HG03159 (cell line): ENCODE measurements at regions not wholly inside any gene's neighbourhood (a gene's known extent, or its start where the extent isn't known, plus 50 kb on each side); places are given as distances from the start of the nearest gene placed in this dataset.

Experiments used
- ATAC-seq: cut with Tn5 transposase; IDR thresholded peaks from one replicate; pipeline ENCODE4 v1.9.1; 2021; ENCODE audit warnings: mild to moderate bottlenecking, moderate library complexity; ENCODE audit not compliant: unreplicated experiment

DNA sequence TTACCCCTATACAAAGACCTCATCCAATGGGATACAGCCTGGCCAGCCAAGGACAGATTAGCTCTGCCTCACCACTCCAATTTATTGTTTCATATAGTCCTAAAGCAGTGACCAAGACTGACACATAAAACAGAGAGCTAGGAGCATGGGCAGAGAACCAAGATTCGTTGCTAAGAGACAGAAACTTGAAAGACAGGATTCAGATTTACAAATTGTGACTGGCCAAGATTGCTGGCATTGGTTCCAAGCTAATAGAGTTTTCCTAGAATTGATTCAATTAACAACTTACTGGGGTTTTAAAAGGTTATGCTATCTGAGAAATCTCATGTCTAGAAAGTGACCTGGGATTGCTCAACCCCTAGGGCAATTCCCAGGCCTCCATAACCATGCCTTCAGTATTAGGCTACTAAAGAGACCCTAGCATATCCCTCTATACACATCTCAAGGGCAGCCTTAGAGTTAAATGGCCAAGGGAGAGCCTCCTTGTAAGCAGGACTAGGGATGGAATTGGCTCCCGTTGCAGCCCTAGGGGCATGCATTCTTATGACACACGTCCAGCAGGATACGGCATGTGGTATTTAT, 75.6 kb downstream of the ICOS start:
- ATAC-seq: no peak

- ATAC-seq: no peak
Measured at GRCh38 chr2:204015118-204015843, 78.7 kb downstream of the ICOS start.

DNA sequence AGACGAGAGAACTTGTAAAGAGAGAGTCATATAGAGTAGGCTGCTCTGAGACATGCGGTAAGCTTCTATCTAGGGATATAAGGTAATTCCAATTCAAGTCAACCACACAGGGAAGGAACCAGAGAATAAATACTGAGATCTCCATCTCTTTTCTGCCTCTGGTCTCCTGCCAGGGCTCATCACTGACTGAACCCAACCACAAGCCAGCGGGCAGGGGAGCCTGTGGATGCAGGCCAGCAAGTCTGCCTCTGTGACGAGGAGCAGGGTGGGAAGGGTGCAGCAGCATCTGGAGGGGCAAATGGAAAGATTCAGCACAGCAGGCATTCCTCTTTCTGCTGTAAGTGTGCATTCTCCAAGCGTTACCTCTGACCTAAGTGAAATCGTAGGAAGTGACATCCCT, 82.2 kb downstream of the ICOS start:
- ATAC-seq: no peak

DNA sequence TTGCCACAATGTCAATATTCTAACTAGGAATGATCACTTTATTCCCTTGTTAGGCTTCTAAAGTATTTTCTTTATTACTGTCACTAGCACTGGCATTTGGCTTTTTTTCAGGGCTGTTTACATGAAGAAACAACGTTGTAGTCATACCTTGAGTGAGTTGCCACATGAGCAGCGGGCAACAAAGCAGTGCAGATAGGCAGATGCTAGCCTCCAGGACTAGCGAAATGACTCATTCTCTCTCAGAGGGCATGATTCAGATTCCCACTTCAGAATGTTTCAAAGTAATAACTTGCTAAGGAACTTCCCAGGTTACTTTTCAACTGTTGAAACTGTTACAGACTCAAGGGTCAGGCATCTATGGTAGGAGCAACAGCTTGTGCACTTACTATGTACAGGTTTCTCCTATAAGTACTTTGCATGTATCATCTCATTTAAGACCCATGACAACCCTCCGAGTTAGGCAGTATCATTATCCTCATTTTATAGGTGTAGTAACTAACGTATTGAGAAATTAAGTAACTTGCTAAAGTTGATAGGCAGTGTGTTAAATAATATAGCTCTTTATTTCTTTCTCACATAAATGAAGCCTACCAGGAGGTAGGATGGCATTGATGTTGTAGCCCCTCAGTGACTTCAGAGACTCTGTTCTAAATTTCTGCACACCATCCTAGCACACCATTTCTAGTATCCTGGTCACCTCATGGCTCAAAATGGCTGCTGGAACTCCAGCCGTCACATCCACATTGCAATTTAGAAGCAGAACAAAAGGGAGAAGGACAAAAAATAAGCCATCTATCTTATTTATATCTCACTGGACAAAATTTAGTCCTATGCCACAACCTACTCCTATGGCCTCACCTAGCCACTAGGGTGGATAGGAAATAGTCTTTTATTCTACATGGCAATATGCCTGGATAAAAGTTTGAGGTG, 83.3 kb downstream of the ICOS start:
- no peak for ATAC-seq

- ATAC-seq: no peak
Measured at GRCh38 chr2:204021290-204022081, 84.9 kb downstream of the ICOS start.

GRCh38 chr2:204022550-204022949, 86.0 kb downstream of the ICOS start:
- no peak for ATAC-seq

GRCh38 chr2:204023088-204023487, 86.5 kb downstream of the ICOS start:
- no peak for ATAC-seq

GRCh38 chr2:204024503-204024902, 87.9 kb downstream of the ICOS start:
- ATAC-seq: no peak

DNA sequence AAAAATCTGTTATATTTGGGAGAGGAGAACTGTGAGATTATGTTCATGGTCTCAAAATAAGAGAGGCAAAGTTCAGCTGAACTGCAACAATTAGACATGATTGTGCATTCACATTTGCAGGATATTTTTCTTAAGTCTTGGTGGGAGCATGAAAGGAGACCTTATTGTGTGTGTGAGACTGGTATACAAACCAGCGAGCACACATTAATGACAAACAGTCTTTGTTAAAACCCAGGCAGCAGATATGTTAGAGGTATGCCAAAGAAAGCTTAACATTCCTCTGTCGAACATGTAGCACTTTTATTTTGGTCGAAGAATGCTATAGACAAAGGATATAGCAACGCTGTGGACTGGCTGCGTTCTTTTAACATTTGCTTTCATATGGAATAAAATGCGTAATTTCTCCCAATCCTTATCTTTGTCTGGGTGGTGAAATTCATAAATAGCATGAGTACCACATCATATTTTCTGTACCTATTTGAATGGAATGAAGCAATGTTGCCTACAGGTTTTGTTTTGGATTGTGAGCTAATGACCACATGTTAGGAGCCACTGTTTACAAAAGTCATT, 88.4 kb downstream of the ICOS start:
- ATAC-seq: no peak

GRCh38 chr2:204026294-204026693, 89.7 kb downstream of the ICOS start:
- ATAC-seq: no peak

- ATAC-seq: peak; percentile 96
Measured at GRCh38 chr2:204027091-204027490, 90.5 kb downstream of the ICOS start.

DNA sequence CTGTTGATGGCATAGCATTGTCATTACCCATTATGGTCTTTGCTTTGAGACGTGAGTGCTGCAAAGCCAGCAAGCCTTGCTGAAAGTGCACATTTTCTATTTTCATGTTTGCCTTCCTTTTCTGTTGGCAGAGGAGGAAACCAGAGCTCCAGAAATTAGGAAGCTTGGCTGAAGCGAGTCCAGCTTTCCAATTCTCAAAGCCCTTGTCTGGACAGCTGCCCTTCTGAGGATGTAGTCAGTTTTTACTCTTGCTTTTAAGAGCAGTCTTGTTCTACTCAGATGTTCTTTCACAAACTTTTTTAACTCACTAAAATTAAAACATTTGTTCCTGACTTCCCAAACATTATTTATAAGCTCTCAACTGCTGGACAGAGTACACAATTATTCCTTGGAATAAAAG, 93.8 kb downstream of the ICOS start:
- ATAC-seq: no peak

- no peak for ATAC-seq
Measured at GRCh38 chr2:204031056-204031455, 94.5 kb downstream of the ICOS start.

DNA sequence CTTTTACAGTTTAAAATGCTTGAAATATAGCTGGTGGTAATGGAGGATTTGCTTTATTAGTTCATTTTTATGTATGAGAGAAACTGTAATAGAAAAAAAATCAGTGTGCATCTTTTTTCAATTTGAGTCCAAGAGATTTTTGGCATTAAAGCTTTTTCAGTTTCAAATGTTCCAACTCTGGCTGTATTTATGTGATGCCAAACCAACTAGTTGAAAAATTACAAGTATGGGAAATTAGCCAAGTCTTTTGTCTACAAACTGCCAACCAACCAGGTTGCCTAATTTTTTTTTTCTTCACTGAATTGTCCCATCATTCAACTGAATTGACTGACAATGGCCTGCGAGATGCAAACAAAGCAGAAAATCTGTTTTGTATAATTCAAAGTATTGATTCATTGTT, 95.7 kb downstream of the ICOS start:
- ATAC-seq: no peak

- ATAC-seq: no peak
Measured at GRCh38 chr2:204033611-204034495, 97.3 kb downstream of the ICOS start.

DNA sequence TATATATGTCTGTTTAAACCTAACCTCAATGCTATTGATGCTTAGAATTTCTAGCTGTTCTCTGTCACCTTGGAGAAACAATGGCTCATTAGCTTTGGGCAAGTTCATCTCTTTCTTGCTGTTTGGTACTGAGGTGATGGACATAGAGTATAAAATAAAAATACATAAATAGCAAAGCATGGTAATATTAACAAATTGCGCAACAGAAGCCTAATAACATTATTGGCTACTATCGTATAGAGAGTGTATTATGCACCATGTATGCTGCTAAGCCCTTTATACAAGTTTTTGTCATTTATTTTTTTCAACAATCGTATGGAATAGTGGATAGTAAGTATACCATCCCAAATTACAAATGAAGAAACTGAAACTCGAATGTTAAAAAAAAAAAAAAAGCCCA, 100.1 kb downstream of the ICOS start:
- no peak for ATAC-seq

GRCh38 chr2:204037286-204037685, 100.7 kb downstream of the ICOS start:
- no peak for ATAC-seq

GRCh38 chr2:204039298-204039838, 102.8 kb downstream of the ICOS start:
- ATAC-seq: no peak

GRCh38 chr2:204040016-204040415, 103.5 kb downstream of the ICOS start:
- ATAC-seq: no peak
